D341Med (cell line): ENCODE measurements at regions not wholly inside any gene's neighbourhood (a gene's known extent, or its start where the extent isn't known, plus 50 kb on each side); places are given as distances from the start of the nearest gene placed in this dataset.

ENCODE experiments used
- DNase-seq: peaks from one replicate; pipeline ENCODE4 v3.0.0; 2012; ENCODE audit warnings: low spot score

GRCh38 chr2:6290217-6291015 is 575.3 kb downstream of the CMPK2 start:
- no peak for DNase-seq

- no peak for DNase-seq
These were observed 570.9 kb downstream of the CMPK2 start for GRCh38 chr2:6294791-6295190.

GRCh38 chr2:6297238-6297637 is 568.5 kb downstream of the CMPK2 start:
- no peak for DNase-seq

- DNase-seq, result no peak
These were observed 564.3 kb downstream of the CMPK2 start for GRCh38 chr2:6301426-6301825.

- no peak for DNase-seq
These were observed 556.7 kb downstream of the CMPK2 start for GRCh38 chr2:6308986-6309385.

GRCh38 chr2:6309415-6310255 is 556.1 kb downstream of the CMPK2 start:
- DNase-seq, result no peak

GRCh38 chr2:6310256-6311215 is 555.2 kb downstream of the CMPK2 start:
- DNase-seq, result no peak

- no peak for DNase-seq
These were observed 553.3 kb downstream of the CMPK2 start for GRCh38 chr2:6312367-6312766.

- DNase-seq, result no peak
These were observed 551.3 kb downstream of the CMPK2 start for GRCh38 chr2:6314218-6314960.

- DNase-seq, result no peak
These were observed 540.1 kb downstream of the CMPK2 start for GRCh38 chr2:6325616-6326015.

GRCh38 chr2:6326958-6327357 is 538.7 kb downstream of the CMPK2 start:
- no peak for DNase-seq

GRCh38 chr2:6336752-6337471 is 528.8 kb downstream of the CMPK2 start:
- no peak for DNase-seq

- DNase-seq, result no peak
These were observed 528.3 kb downstream of the CMPK2 start for GRCh38 chr2:6337472-6337820.

GRCh38 chr2:6341588-6342129 is 524.0 kb downstream of the CMPK2 start:
- no peak for DNase-seq

GRCh38 chr2:6342273-6342920 is 523.3 kb downstream of the CMPK2 start:
- no peak for DNase-seq

- no peak for DNase-seq
These were observed 522.6 kb downstream of the CMPK2 start for GRCh38 chr2:6343076-6343475.

- DNase-seq, result no peak
These were observed 513.5 kb downstream of the CMPK2 start for GRCh38 chr2:6352247-6352646.

GRCh38 chr2:6352906-6353515 is 512.7 kb downstream of the CMPK2 start:
- DNase-seq, result peak; percentile 76

GRCh38 chr2:6353669-6354068 is 512.0 kb downstream of the CMPK2 start:
- DNase-seq, result no peak

GRCh38 chr2:6354546-6354945 is 511.2 kb downstream of the CMPK2 start:
- DNase-seq, result no peak
